B cell (primary cell): ENCODE measurements at regions not wholly inside any gene's neighbourhood (a gene's known extent, or its start where the extent isn't known, plus 50 kb on each side); places are given as distances from the start of the nearest gene placed in this dataset.

Experiments
- ATAC-seq: fragments of 200-7000 bp; cut with Tn5 transposase; one replicate; pipeline ENCODE4 v1.10.0; 2021; ENCODE audit warnings: low read depth, mild to moderate bottlenecking, moderate number of reproducible peaks, moderate library complexity
- CTCF ChIA-PET: fragments of 350-600 bp; sonication (Branson Sonifier 250); formaldehyde crosslinking; loops from one replicate; lab custom pipeline; 2021; ENCODE audit warnings: antibody characterized with exemption, inconsistent platforms; lab: Charles Lee
- POLR2A ChIA-PET: fragments of 350-600 bp; sonication (Branson Sonifier 250); formaldehyde crosslinking; loops from one replicate; lab custom pipeline; 2021; ENCODE audit warnings: antibody characterized with exemption; lab: Charles Lee
- DNase-seq: peaks from one replicate; pipeline ENCODE4 v3.0.0; 2013
- H2AFZ ChIP-seq: 2 replicates; pipeline ENCODE4 v1.6.1; 2012; ENCODE audit warnings: mild to moderate bottlenecking, low read depth, low read length; ENCODE audit not compliant: insufficient read depth, poor library complexity, severe bottlenecking
- H3K27ac ChIP-seq, 2 donors: 1 replicate in 1 of 2; 2 replicates in 1 of 2; pipeline ENCODE4 v1.5.1; 2012 to 2013; ENCODE audit warnings: low read length in 2 of 2, mild to moderate bottlenecking in 2 of 2, moderate library complexity in 1 of 2
- H3K27me3 ChIP-seq, 4 experiments: fragments of 200-600 bp in 1 of 4; sonication (generic) in 1 of 4; replicated peaks in 1 of 4; 1 replicate in 2 of 4; 2 replicates in 2 of 4; pipeline versions ENCODE4 v1.6.1 to v1.7.0; 2013 to 2016; ENCODE audit warnings: low read length in 3 of 4, mild to moderate bottlenecking in 2 of 4, mixed read lengths in 1 of 4, moderate library complexity in 1 of 4; ENCODE audit not compliant: insufficient read depth in 4 of 4, control insufficient read depth in 3 of 4; ENCODE audit errors: control extremely low read depth in 1 of 4
- H3K36me3 ChIP-seq, 2 experiments: replicated peaks in 1 of 2; 1 replicate in 1 of 2; 2 replicates in 1 of 2; pipeline versions ENCODE4 v1.6.1 to v1.7.1; 2013; ENCODE audit warnings: low read length in 1 of 2; ENCODE audit not compliant: insufficient read depth in 2 of 2, control insufficient read depth in 1 of 2; ENCODE audit errors: control extremely low read depth in 1 of 2, extremely low read depth in 1 of 2
- H3K4me1 ChIP-seq, 2 donors: fragments of 200-600 bp in 1 of 2; sonication (generic) in 1 of 2; 1 replicate in 1 of 2; 2 replicates in 1 of 2; pipeline versions ENCODE4 v1.5.1 to v1.6.1; 2013 to 2017; ENCODE audit warnings: low read length in 2 of 2; ENCODE audit not compliant: control insufficient read depth in 2 of 2, insufficient read depth in 2 of 2
- H3K4me2 ChIP-seq: replicated peaks from 2 replicates; pipeline ENCODE3; 2012; ENCODE audit warnings: mild to moderate bottlenecking, low read depth, low read length; ENCODE audit not compliant: poor library complexity, severe bottlenecking
- H3K4me3 ChIP-seq, 5 experiments: fragments of 200-600 bp in 1 of 5; sonication (generic) in 1 of 5; 1 replicate in 3 of 5; 2 replicates in 2 of 5; pipeline versions ENCODE4 v1.5.1 to v1.7.0; 2011 to 2016; ENCODE audit warnings: low read length in 4 of 5, mild to moderate bottlenecking in 4 of 5, low read depth in 2 of 5, control low read depth in 1 of 5, moderate library complexity in 1 of 5; ENCODE audit not compliant: insufficient read depth in 1 of 5; ENCODE audit errors: control extremely low read depth in 1 of 5, extremely low read depth in 1 of 5
- H3K79me2 ChIP-seq: fragments of 200-600 bp; sonication (generic); one replicate; pipeline ENCODE4 v1.6.0; 2016; ENCODE audit warnings: low read length; ENCODE audit not compliant: control insufficient read depth, insufficient read depth
- H3K9ac ChIP-seq: fragments of 200-600 bp; sonication (generic); 2 replicates; pipeline ENCODE4 v1.6.1; 2017; ENCODE audit warnings: mild to moderate bottlenecking, low read length, moderate library complexity
- H3K9me3 ChIP-seq, 3 donors: one replicate each; pipeline versions ENCODE4 v1.6.1 to v1.7.1; 2013; ENCODE audit warnings: low read length in 2 of 3; ENCODE audit not compliant: control insufficient read depth in 2 of 3, insufficient read depth in 1 of 3; ENCODE audit errors: control extremely low read depth in 1 of 3
- H4K20me1 ChIP-seq: 2 replicates; pipeline ENCODE4 v1.6.0; 2012; ENCODE audit warnings: mild to moderate bottlenecking, low read length; ENCODE audit not compliant: insufficient read depth, control insufficient read depth, poor library complexity, severe bottlenecking
- H3K27ac Mint-ChIP-seq: one replicate; pipeline ENCODE4 v1.8.0; 2021; ENCODE audit warnings: mixed read lengths
- H3K27me3 Mint-ChIP-seq: one replicate; pipeline ENCODE4 v1.8.0; 2021; ENCODE audit warnings: mixed read lengths
- H3K4me1 Mint-ChIP-seq: one replicate; pipeline ENCODE4 v1.8.0; 2021; ENCODE audit warnings: mixed read lengths
- H3K4me3 Mint-ChIP-seq: one replicate; pipeline ENCODE4 v1.8.0; 2021; ENCODE audit warnings: mixed read lengths
- H3K9me3 Mint-ChIP-seq: one replicate; pipeline ENCODE4 v1.8.0; 2022; ENCODE audit warnings: mixed read lengths; ENCODE audit not compliant: insufficient read depth
- CTCF ChIP-seq: fragments of 200-600 bp; IDR thresholded peaks from one replicate; pipeline ENCODE4 v1.8.0; 2022; ENCODE audit warnings: antibody characterized with exemption, mild to moderate bottlenecking
- EZH2 ChIP-seq: IDR thresholded peaks from 2 replicates; pipeline ENCODE4 v1.6.1; 2012; ENCODE audit warnings: borderline replicate concordance, low read depth, mild to moderate bottlenecking, moderate library complexity, low read length; ENCODE audit not compliant: insufficient read depth, poor library complexity, severe bottlenecking
- WGBS: methylation state at CpG from one replicate; pipeline ENCODE4 v1.1.5; 2013; ENCODE audit warnings: missing lambda C conversion rate; ENCODE audit not compliant: insufficient coverage; 5-methylcytosine and 5-hydroxymethylcytosine counted together
- intact Hi-C: fragments of 100-400 bp; cut with micrococcal nuclease; formaldehyde crosslinking; loops from one replicate; pipeline ENCODE4 v1.10.0; 2022

GRCh38 chr4:85372966-85373365, 102.0 kb upstream of the ARHGAP24 start:
- no peaks in the 10 kb centered on the region for H3K36me3 ChIP-seq
- H3K9me3 Mint-ChIP-seq: no peaks in the 10 kb centered on the region
- ChIA-PET CTCF (no interaction called here), POLR2A (no interaction called here)
- no peak overlapping the region for H3K4me3 Mint-ChIP-seq
- DNase-seq: no peak
- no peak overlapping the region for H3K4me3 ChIP-seq
- H4K20me1 ChIP-seq: no peaks in the 10 kb centered on the region
- no CpG with 5 or more reads among the region's 4 CpGs for WGBS
- no peaks in the 10 kb centered on the region for H3K27me3 ChIP-seq
- H3K27ac Mint-ChIP-seq: no peak overlapping the region
- no peak overlapping the region for H2AFZ ChIP-seq
- H3K4me1 ChIP-seq: peaks cover 24 to 26% of the 10 kb centered on the region in 2 donors
- H3K4me1 Mint-ChIP-seq: peaks cover 28% of the 10 kb centered on the region
- H3K27ac ChIP-seq: no peak overlapping the region
- H3K79me2 ChIP-seq: no peaks in the 10 kb centered on the region
- TF ChIP-seq CTCF: no peak
- TF ChIP-seq EZH2: no peak
- no peak overlapping the region for H3K9ac ChIP-seq
- ATAC-seq: no peak
- intact Hi-C loops: no loop called here
- no peaks in the 10 kb centered on the region for H3K27me3 Mint-ChIP-seq
- no peak overlapping the region for H3K4me2 ChIP-seq
- no peaks in the 10 kb centered on the region for H3K9me3 ChIP-seq

GRCh38 chr4:85376285-85376684, 98.7 kb upstream of the ARHGAP24 start:
- intact Hi-C loops: no loop called here
- H3K36me3 ChIP-seq: no peaks in the 10 kb centered on the region
- CTCF ChIA-PET: no interaction called here
- no peaks in the 10 kb centered on the region for H3K79me2 ChIP-seq
- H2AFZ ChIP-seq: no peak overlapping the region
- no peak for ATAC-seq
- no peak for DNase-seq
- H3K9me3 Mint-ChIP-seq: no peaks in the 10 kb centered on the region
- POLR2A ChIA-PET: no interaction called here
- no peak overlapping the region for H3K27ac Mint-ChIP-seq
- no peak overlapping the region for H3K4me3 ChIP-seq
- H4K20me1 ChIP-seq: no peaks in the 10 kb centered on the region
- 90% methylated on average over 3 of the region's 3 CpGs for WGBS
- no peak overlapping the region for H3K27ac ChIP-seq
- TF ChIP-seq EZH2 (no peak), CTCF (no peak)
- no peak overlapping the region for H3K4me3 Mint-ChIP-seq
- H3K4me2 ChIP-seq: no peak overlapping the region
- H3K4me1 ChIP-seq: no peaks in the 10 kb centered on the region
- H3K27me3 ChIP-seq: no peaks in the 10 kb centered on the region
- no peaks in the 10 kb centered on the region for H3K27me3 Mint-ChIP-seq
- peaks cover 6% of the 10 kb centered on the region for H3K4me1 Mint-ChIP-seq
- H3K9ac ChIP-seq: no peak overlapping the region
- no peaks in the 10 kb centered on the region for H3K9me3 ChIP-seq
